CD4-positive, CD25-positive, alpha-beta regulatory T cell (primary cell): ENCODE measurements at regions not wholly inside any gene's neighbourhood (a gene's known extent, or its start where the extent isn't known, plus 50 kb on each side); places are given as distances from the start of the nearest gene placed in this dataset.

Experiments
- ATAC-seq, 2 donors: fragments of 150-1000 bp; cut with Tn5 transposase; one replicate each; pipeline ENCODE4 v1.10.0; 2021; ENCODE audit warnings: low read depth in 2 of 2, moderate number of reproducible peaks in 2 of 2, moderate library complexity in 1 of 2
- DNase-seq, 3 donors: peaks; one replicate each; pipeline versions ENCODE4 v3.0.0 to v3.0.0-alpha.2; 2012 to 2022; ENCODE audit warnings: mixed read lengths in 1 of 3
- H3K27ac ChIP-seq: one replicate; pipeline ENCODE4 v1.7.0; 2013; ENCODE audit warnings: mild to moderate bottlenecking, low read length; ENCODE audit not compliant: insufficient read depth, poor library complexity, severe bottlenecking
- H3K27me3 ChIP-seq: one replicate; pipeline ENCODE4 v1.7.0; 2013; ENCODE audit warnings: low read length; ENCODE audit not compliant: control insufficient read depth, insufficient read depth
- H3K36me3 ChIP-seq: one replicate; pipeline ENCODE4 v1.7.0; 2013; ENCODE audit warnings: mild to moderate bottlenecking, low read length, moderate library complexity; ENCODE audit not compliant: control insufficient read depth, insufficient read depth
- H3K4me1 ChIP-seq: 2 replicates; pipeline ENCODE4 v1.7.0; 2013; ENCODE audit warnings: mild to moderate bottlenecking, low read length; ENCODE audit not compliant: insufficient read depth, control insufficient read depth, poor library complexity, severe bottlenecking
- H3K4me3 ChIP-seq: one replicate; pipeline ENCODE4 v1.7.0; 2013; ENCODE audit warnings: low read depth, mild to moderate bottlenecking, low read length, moderate library complexity
- H3K9me3 ChIP-seq, 2 experiments: 1 replicate in 1 of 2; 2 replicates in 1 of 2; pipeline ENCODE4 v1.7.0; 2013; ENCODE audit warnings: low read length in 2 of 2, mild to moderate bottlenecking in 1 of 2, moderate library complexity in 1 of 2; ENCODE audit not compliant: control insufficient read depth in 2 of 2
- H3K27ac Mint-ChIP-seq, 3 donors: one replicate each; pipeline ENCODE4 v1.8.0; 2020 to 2022; ENCODE audit warnings: mild to moderate bottlenecking in 3 of 3, mixed read lengths in 3 of 3, moderate library complexity in 2 of 3
- H3K27me3 Mint-ChIP-seq: one replicate; pipeline ENCODE4 v1.8.0; 2022; ENCODE audit warnings: mild to moderate bottlenecking, mixed read lengths
- H3K36me3 Mint-ChIP-seq: one replicate; pipeline ENCODE4 v1.8.0; 2020; ENCODE audit warnings: mixed read lengths
- H3K4me1 Mint-ChIP-seq, 4 donors: one replicate each; pipeline ENCODE4 v1.8.0; 2020 to 2022; ENCODE audit warnings: mixed read lengths in 4 of 4, mild to moderate bottlenecking in 1 of 4
- H3K4me3 Mint-ChIP-seq, 4 donors: one replicate each; pipeline ENCODE4 v1.8.0; 2020 to 2022; ENCODE audit warnings: mild to moderate bottlenecking in 4 of 4, mixed read lengths in 4 of 4, moderate library complexity in 3 of 4
- H3K9me3 Mint-ChIP-seq, 7 donors: one replicate each; pipeline ENCODE4 v1.8.0; 2020 to 2022; ENCODE audit warnings: mixed read lengths in 7 of 7, mild to moderate bottlenecking in 3 of 7, moderate library complexity in 2 of 7

DNA sequence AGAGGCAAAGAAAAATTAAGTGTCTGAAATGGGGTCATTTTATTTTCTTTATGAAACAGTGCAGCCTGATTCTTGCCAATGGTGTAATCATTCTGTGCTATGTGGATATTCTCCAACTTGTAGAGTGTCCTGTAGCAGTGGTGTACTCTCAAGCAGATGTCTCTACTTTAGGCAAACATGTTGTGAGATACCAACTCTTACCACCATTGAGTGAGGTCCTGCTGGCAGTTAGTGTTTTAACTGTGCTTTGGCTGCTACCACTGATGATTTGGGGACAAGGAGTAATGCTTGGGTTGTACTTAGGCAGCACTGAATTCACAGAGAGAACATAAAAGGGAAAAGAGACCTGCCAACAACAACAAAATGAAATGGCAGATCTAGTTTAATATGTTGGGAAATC is 122.5 kb downstream of the APIP start:
- Histone ChIP-seq H3K36me3 (no peaks in the 10 kb centered on the region), H3K27me3 (peaks cover 7% of the 10 kb centered on the region), H3K27ac (no peak overlapping the region), H3K4me1 (no peaks in the 10 kb centered on the region), H3K9me3 (no peaks in the 10 kb centered on the region), H3K4me3 (no peak overlapping the region)
- Mint-ChIP-seq H3K4me3 (no peak overlapping the region), H3K4me1 (no peaks in the 10 kb centered on the region), H3K27ac (no peak overlapping the region), H3K36me3 (no peaks in the 10 kb centered on the region), H3K27me3 (peaks cover 24% of the 10 kb centered on the region), H3K9me3 (peaks cover 0 to 7% (median 2%) of the 10 kb centered on the region in 7 donors)
- ATAC-seq (no peak), DNase-seq (no peak)

DNA sequence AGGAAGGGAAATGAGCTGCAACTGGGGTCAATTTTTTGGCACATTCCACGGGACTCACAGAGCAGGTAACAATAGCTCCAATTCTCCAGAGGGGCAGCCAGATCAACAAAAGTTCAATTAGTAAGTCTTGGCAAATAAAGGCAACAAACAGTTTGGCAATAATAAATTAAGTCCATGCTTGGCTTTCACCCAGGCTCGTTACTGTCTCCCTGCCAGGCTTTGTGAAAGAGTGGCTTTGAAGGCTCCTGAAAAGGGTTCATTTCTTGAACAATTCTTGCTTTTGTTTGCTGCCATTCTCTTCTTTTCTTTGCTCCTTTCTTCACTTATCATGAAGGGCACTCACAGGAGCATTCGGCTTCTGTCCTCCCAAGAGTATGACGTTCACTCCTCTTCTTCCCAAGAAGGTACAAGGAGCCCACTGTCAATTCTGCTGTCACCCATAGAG is 123.3 kb downstream of the APIP start:
- ATAC-seq (no peak), DNase-seq (no peak)
- Histone ChIP-seq H3K4me1 (no peaks in the 10 kb centered on the region), H3K4me3 (no peak overlapping the region), H3K27ac (no peak overlapping the region), H3K36me3 (no peaks in the 10 kb centered on the region), H3K9me3 (no peaks in the 10 kb centered on the region), H3K27me3 (peaks cover 7% of the 10 kb centered on the region)
- Mint-ChIP-seq H3K9me3 (peaks cover 0 to 7% (median 2%) of the 10 kb centered on the region in 7 donors), H3K4me3 (no peak overlapping the region), H3K36me3 (no peaks in the 10 kb centered on the region), H3K27ac (no peak overlapping the region), H3K4me1 (no peaks in the 10 kb centered on the region), H3K27me3 (peaks cover 24% of the 10 kb centered on the region)

DNA sequence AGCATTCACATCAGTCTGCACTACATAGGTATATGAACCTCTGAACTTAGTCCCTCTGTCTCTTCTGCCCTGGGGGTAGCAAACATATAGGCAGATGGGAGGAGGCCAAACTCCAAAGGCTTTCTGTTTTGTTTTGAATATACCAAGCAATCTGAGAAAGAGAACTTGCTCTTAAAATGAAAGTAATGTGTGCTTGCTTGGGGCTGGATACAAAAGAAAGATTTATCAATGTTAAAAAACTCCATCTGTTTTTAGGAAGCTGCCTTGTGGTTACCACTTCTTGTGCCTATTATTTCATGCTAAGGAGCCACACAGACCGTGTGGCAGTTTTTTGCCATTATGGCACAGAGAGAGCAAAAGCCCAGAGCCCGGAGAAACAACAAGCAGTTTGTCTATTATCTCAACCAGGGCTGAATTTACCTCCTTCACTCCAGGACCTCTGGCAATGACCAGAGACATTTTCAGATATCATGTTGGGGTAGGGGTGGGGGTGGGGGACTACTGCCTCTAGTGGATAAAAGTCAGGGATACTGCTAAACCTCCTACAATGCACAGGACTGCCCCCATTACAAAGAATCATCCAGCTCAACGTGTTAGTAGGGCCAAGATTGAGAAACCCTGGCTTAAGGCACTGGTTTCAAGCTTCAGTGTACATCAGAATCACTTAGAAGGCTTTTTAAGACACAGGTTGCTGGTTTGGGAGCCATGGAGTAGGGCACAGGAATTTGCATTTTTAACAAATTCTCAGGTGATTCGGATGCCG is 124.2 kb downstream of the APIP start:
- Histone ChIP-seq H3K27me3 (peaks cover 5% of the 10 kb centered on the region), H3K4me1 (no peaks in the 10 kb centered on the region), H3K27ac (no peak overlapping the region), H3K36me3 (no peaks in the 10 kb centered on the region), H3K4me3 (no peak overlapping the region), H3K9me3 (no peaks in the 10 kb centered on the region)
- Mint-ChIP-seq H3K36me3 (no peaks in the 10 kb centered on the region), H3K4me3 (no peak overlapping the region), H3K4me1 (no peaks in the 10 kb centered on the region), H3K9me3 (peaks cover 0 to 7% (median 2%) of the 10 kb centered on the region in 7 donors), H3K27ac (no peak overlapping the region), H3K27me3 (peaks cover 25% of the 10 kb centered on the region)
- ATAC-seq (no peak), DNase-seq (peak in 1 of 3 donors; percentile 1)

DNA sequence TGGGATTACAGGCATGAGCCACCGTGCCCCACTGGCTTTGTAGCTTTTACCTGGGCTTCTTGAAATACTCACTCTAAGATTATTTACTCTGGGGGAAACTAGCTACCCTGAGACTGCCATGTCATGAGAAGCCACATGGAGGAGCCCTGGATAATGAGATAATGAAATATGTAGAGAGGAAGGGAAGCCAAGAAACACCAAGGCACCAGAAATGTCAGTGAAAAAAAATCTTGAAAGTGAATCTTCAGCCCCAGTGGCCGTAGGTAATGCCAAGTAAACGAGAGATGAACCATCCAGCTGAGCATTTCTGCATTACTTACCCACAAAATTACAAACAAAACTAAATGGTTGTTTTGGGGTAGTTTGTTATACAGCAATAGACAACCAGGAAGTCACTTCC is 125.6 kb downstream of the APIP start:
- H3K4me1 ChIP-seq, result no peaks in the 10 kb centered on the region
- Mint-ChIP-seq H3K4me1 (no peaks in the 10 kb centered on the region), H3K27me3 (peaks cover 23% of the 10 kb centered on the region), H3K9me3 (peaks cover 0 to 7% (median 2%) of the 10 kb centered on the region in 7 donors), H3K4me3 (no peak overlapping the region), H3K36me3 (no peaks in the 10 kb centered on the region), H3K27ac (no peak overlapping the region)
- H3K27ac ChIP-seq, result no peak overlapping the region
- no peak overlapping the region for H3K4me3 ChIP-seq
- DNase-seq, result no peak
- H3K36me3 ChIP-seq, result no peaks in the 10 kb centered on the region
- ATAC-seq, result no peak
- H3K27me3 ChIP-seq, result peaks cover 5% of the 10 kb centered on the region
- H3K9me3 ChIP-seq, result no peaks in the 10 kb centered on the region

DNA sequence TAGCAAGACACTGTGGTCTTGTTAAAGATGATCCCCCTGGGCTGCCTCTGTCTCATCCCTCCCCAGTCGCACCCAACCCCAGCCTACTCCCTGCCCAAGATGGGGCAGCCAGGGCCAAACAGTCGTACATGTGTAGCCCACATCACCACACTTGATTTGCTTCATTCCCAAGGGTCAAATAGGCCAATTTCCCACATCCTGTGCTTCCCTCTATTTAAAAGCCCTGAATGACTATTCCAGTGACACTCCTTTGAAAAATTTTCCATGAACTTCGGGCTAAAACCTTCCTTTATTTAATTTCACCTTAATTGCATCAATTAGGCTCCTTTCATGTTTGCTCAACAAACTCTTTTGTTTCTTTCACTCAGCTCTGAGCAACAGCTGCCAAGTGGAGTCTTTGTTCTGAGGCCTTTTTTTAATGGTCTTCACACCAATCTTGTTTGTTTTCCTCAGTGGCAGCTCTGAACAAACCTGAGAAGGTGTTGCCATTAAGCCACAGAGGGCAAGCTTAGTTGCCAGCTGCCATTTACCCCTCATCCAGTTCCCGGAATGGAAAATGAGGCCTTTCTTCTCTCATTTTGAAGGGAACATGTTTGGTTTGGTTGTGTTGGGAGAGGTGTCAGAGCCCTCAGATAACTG is 126.9 kb downstream of the APIP start:
- no peaks in the 10 kb centered on the region for H3K36me3 Mint-ChIP-seq
- Histone ChIP-seq H3K27me3 (peaks cover 11% of the 10 kb centered on the region), H3K9me3 (no peaks in the 10 kb centered on the region), H3K4me3 (no peak overlapping the region), H3K4me1 (no peaks in the 10 kb centered on the region), H3K36me3 (no peaks in the 10 kb centered on the region), H3K27ac (no peak overlapping the region)
- no peak overlapping the region for H3K27ac Mint-ChIP-seq
- no peak for DNase-seq
- no peak for ATAC-seq
- no peaks in the 10 kb centered on the region for H3K4me1 Mint-ChIP-seq
- peaks cover 0 to 6% (median 2%) of the 10 kb centered on the region in 7 donors for H3K9me3 Mint-ChIP-seq
- H3K27me3 Mint-ChIP-seq, result peaks cover 26% of the 10 kb centered on the region
- no peak overlapping the region for H3K4me3 Mint-ChIP-seq

DNA sequence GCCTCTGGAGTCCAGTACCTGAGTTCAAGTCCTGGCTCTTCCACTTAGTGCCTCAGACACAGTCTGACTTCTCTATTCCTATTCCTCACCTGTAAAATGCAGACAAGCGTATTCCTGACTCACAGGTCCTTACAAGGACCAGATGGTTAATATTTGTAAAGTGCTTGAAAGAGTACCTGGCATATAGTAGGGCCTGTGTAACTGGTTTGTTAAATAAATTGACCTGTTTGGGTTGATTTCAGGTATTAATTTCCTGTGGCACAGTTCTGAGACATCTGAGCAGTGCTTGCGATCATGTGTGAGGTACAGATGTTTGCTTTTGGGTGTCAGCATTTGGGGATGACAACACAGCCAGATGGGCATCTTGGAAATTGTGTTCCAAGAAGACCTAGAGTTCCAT is 127.5 kb downstream of the APIP start:
- DNase-seq (no peak), ATAC-seq (no peak)
- H3K36me3 ChIP-seq, result no peaks in the 10 kb centered on the region
- H3K27ac ChIP-seq, result no peak overlapping the region
- no peaks in the 10 kb centered on the region for H3K4me1 ChIP-seq
- peaks cover 16% of the 10 kb centered on the region for H3K27me3 ChIP-seq
- H3K27me3 Mint-ChIP-seq, result peaks cover 31% of the 10 kb centered on the region
- no peaks in the 10 kb centered on the region for H3K9me3 ChIP-seq
- no peak overlapping the region for H3K4me3 ChIP-seq
- H3K9me3 Mint-ChIP-seq, result peaks cover 0 to 6% (median 2%) of the 10 kb centered on the region in 7 donors
- H3K4me1 Mint-ChIP-seq, result no peaks in the 10 kb centered on the region
- no peaks in the 10 kb centered on the region for H3K36me3 Mint-ChIP-seq
- no peak overlapping the region for H3K4me3 Mint-ChIP-seq
- no peak overlapping the region for H3K27ac Mint-ChIP-seq

DNA sequence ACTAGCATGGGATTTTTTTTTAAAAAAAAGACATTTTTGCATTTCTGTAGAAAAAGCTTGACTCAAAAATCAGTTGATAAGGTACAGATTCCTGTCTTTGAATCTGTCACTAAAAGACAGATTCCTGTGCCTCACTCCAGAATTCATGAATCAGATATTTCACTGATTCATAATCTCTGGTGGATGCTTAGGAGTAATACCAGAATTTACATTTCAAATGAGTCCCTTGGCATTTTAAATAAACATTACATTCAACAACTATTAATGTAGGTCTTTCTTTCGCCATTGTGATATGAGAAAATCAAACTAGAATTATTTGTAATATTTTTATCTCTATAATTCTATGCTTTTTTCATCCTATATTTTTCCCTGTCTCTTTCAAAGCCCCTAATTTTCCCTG is 128.3 kb downstream of the APIP start:
- no peak overlapping the region for H3K4me3 Mint-ChIP-seq
- H3K9me3 ChIP-seq, result no peaks in the 10 kb centered on the region
- no peaks in the 10 kb centered on the region for H3K4me1 Mint-ChIP-seq
- H3K27me3 ChIP-seq, result peaks cover 16% of the 10 kb centered on the region
- no peaks in the 10 kb centered on the region for H3K36me3 Mint-ChIP-seq
- H3K27me3 Mint-ChIP-seq, result peaks cover 29% of the 10 kb centered on the region
- ATAC-seq (no peak), DNase-seq (no peak)
- H3K27ac ChIP-seq, result no peak overlapping the region
- no peak overlapping the region for H3K27ac Mint-ChIP-seq
- peaks cover 0 to 6% (median 3%) of the 10 kb centered on the region in 7 donors for H3K9me3 Mint-ChIP-seq
- H3K4me1 ChIP-seq, result no peaks in the 10 kb centered on the region
- H3K4me3 ChIP-seq, result no peak overlapping the region
- H3K36me3 ChIP-seq, result no peaks in the 10 kb centered on the region

DNA sequence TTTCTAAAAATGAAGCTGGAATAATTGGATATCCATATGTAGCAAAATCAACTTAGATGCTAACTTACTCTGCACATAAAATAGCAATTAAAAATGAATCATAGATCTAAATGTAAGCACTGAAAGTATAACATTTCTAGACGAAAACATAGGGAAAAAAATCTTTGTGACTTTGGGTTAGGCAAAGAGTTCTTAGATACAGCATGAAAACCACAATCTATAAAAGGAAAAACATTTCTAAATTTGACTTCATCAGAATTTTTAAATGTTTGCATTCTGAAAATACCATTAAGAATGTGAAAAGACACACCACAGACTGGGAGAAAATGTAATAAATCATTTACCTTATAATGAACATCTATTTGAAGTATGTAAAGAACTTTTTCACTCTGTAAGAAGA is 128.8 kb downstream of the APIP start:
- ATAC-seq (no peak), DNase-seq (no peak)
- H3K9me3 ChIP-seq, result no peaks in the 10 kb centered on the region
- Mint-ChIP-seq H3K4me1 (no peaks in the 10 kb centered on the region), H3K4me3 (no peak overlapping the region), H3K27ac (no peak overlapping the region), H3K36me3 (no peaks in the 10 kb centered on the region), H3K9me3 (peaks cover 0 to 6% (median 3%) of the 10 kb centered on the region in 7 donors), H3K27me3 (peaks cover 28% of the 10 kb centered on the region)
- no peaks in the 10 kb centered on the region for H3K4me1 ChIP-seq
- H3K4me3 ChIP-seq, result no peak overlapping the region
- no peaks in the 10 kb centered on the region for H3K36me3 ChIP-seq
- peaks cover 14% of the 10 kb centered on the region for H3K27me3 ChIP-seq
- no peak overlapping the region for H3K27ac ChIP-seq
